OCI-LY3 (cell line): ENCODE measurements at regions not wholly inside any gene's neighbourhood (a gene's known extent, or its start where the extent isn't known, plus 50 kb on each side); places are given as distances from the start of the nearest gene placed in this dataset.

Source experiments
- CTCF ChIP-seq: fragments of 200-600, 300-600 bp; sonication (generic); IDR thresholded peaks from 2 replicates; pipeline ENCODE4 v1.5.1; 2014; ENCODE audit warnings: antibody characterized with exemption, low read length, low read depth
- EZH2phosphoT487 ChIP-seq: fragments of 200-600 bp; shearing (Covaris generic); IDR thresholded peaks from 2 replicates; pipeline ENCODE4 v1.6.1; 2018; ENCODE audit warnings: antibody characterized with exemption, mixed run types, low read depth

- no peak for TF ChIP-seq CTCF
- TF ChIP-seq EZH2phosphoT487, result no peak
These were observed 347.0 kb downstream of the BTBD3 start for GRCh38 chr20:12264711-12265110.
